COLO829 (cell line): ENCODE measurements at regions not wholly inside any gene's neighbourhood (a gene's known extent, or its start where the extent isn't known, plus 50 kb on each side); places are given as distances from the start of the nearest gene placed in this dataset.
"Not testable (repeated sequence)": the region's sequence is repeated elsewhere in the genome, so short reads cannot be mapped to it uniquely, and the experiment has no call there.

Source experiments
- DNase-seq: peaks from one replicate; pipeline ENCODE4 v3.0.0; 2012; ENCODE audit warnings: low spot score

GRCh38 chr3:197406266-197406665 is 107.9 kb upstream of the DLG1 start:
- no peak for DNase-seq

- DNase-seq = no peak
Measured at GRCh38 chr3:197404754-197405153, 106.3 kb upstream of the DLG1 start.

GRCh38 chr3:197404030-197404429 is 105.6 kb upstream of the DLG1 start:
- no peak for DNase-seq

- not testable (repeated sequence) for DNase-seq
Measured at GRCh38 chr3:197402401-197402800, 104.0 kb upstream of the DLG1 start.

- no peak for DNase-seq
Measured at GRCh38 chr3:197399486-197399885, 101.1 kb upstream of the DLG1 start.

GRCh38 chr3:197398286-197398878 is 100.0 kb upstream of the DLG1 start:
- no peak for DNase-seq

- DNase-seq = no peak
Measured at GRCh38 chr3:197397838-197398237, 99.4 kb upstream of the DLG1 start.

- no peak for DNase-seq
Measured at GRCh38 chr3:197394464-197395321, 96.3 kb upstream of the DLG1 start.

GRCh38 chr3:197394126-197394463 is 95.7 kb upstream of the DLG1 start:
- DNase-seq = not testable (repeated sequence)

GRCh38 chr3:197393711-197394110 is 95.3 kb upstream of the DLG1 start:
- no peak for DNase-seq

GRCh38 chr3:197392961-197393360 is 94.5 kb upstream of the DLG1 start:
- DNase-seq = no peak

- no peak for DNase-seq
Measured at GRCh38 chr3:197381371-197381770, 83.0 kb upstream of the DLG1 start.

GRCh38 chr3:197380786-197381185 is 82.4 kb upstream of the DLG1 start:
- no peak for DNase-seq

GRCh38 chr3:197378985-197379718 is 80.7 kb upstream of the DLG1 start:
- DNase-seq = no peak

- no peak for DNase-seq
Measured at GRCh38 chr3:197376735-197377555, 78.5 kb upstream of the DLG1 start.

- DNase-seq = no peak
Measured at GRCh38 chr3:197376020-197376419, 77.6 kb upstream of the DLG1 start.

- no peak for DNase-seq
Measured at GRCh38 chr3:197375001-197375441, 76.6 kb upstream of the DLG1 start.

- DNase-seq = no peak
Measured at GRCh38 chr3:197373096-197373495, 74.7 kb upstream of the DLG1 start.

- no peak for DNase-seq
Measured at GRCh38 chr3:197372047-197372661, 73.7 kb upstream of the DLG1 start.

- DNase-seq = no peak
Measured at GRCh38 chr3:197371591-197372046, 73.2 kb upstream of the DLG1 start.

GRCh38 chr3:197369545-197369944 is 71.1 kb upstream of the DLG1 start:
- DNase-seq = no peak

GRCh38 chr3:197368821-197369220 is 70.4 kb upstream of the DLG1 start:
- no peak for DNase-seq
